ENCODE measurements at regions not wholly inside any gene's neighbourhood (a gene's known extent, or its start where the extent isn't known, plus 50 kb on each side); places are given as distances from the start of the nearest gene placed in this dataset.

GRCh38 chr2:103962670-103963069 is 891.2 kb upstream of the POU3F3 start:
- no peak overlapping the region for H3K4me2 ChIP-seq (ENCODE audit: low read depth, low read length)
- no peaks in the 10 kb centered on the region for H3K36me3 ChIP-seq (replicated peaks in 1 of 2; ENCODE audit: control insufficient read depth in 1 of 2, insufficient read depth in 2 of 2, low read length in 2 of 2)
- H4K20me1 ChIP-seq (ENCODE audit: insufficient read depth, low read length) = no peaks in the 10 kb centered on the region
- H2AFZ ChIP-seq (ENCODE audit: low read length) = no peak overlapping the region
- FAIRE-seq (no peak), DNase-seq (ENCODE audit: low spot score) (no peak), ATAC-seq (no peak)
- no peaks in the 10 kb centered on the region; a peak in 1 of 5 replicates for H3K27me3 ChIP-seq (ENCODE audit: control insufficient read depth in 1 of 2, insufficient read depth in 2 of 2, low read length in 2 of 2)
- H3K4me1 ChIP-seq (ENCODE audit: insufficient read depth, low read length) = no peaks in the 10 kb centered on the region
- BruUV-seq (replicated peaks) = no TSS peak
- in situ Hi-C loops (cut with HindIII; ENCODE audit: extremely low pct_ligation_motif_present, low pct_unique_long_range_greater_than_20kb) (no loop called here), intact Hi-C loops (cut with micrococcal nuclease; ENCODE audit: unreplicated experiment) (no loop called here)
- POLR2A ChIA-PET = no interaction called here
- H3K9ac ChIP-seq (ENCODE audit: insufficient read depth, low read depth, low read length) = no peak overlapping the region
- no peaks in the 10 kb centered on the region for H3K9me3 ChIP-seq (ENCODE audit: low read length)
- no peaks in the 10 kb centered on the region for H3K79me2 ChIP-seq (ENCODE audit: insufficient read depth, low read length)
- CTCF ChIA-PET (ENCODE audit: low intra/inter-chr PET ratio, low total read pairs) = no interaction called here
- 13% methylated on average over 4 of the region's 4 CpGs for WGBS (ENCODE audit: low lambda C conversion rate)
- H3K27ac ChIP-seq (ENCODE audit: extremely low read length, insufficient read depth, low read length) = no peak overlapping the region
- H3K4me3 ChIP-seq (replicated peaks in 1 of 3; ENCODE audit: insufficient read depth in 1 of 3, low read depth in 2 of 3, low read length in 3 of 3) = no peak overlapping the region
- TF ChIP-seq ZNF496 (CRISPR knock-in tag; IDR thresholded peaks at IDR 0.05; ENCODE audit: insufficient replicate concordance) (no peak), PAWR (CRISPR knock-in tag; IDR thresholded peaks at IDR 0.05; ENCODE audit: borderline replicate concordance) (no peak), CREB1 (IDR thresholded peaks at IDR 0.05) (peak; percentile 22; the same call in 1 of the 2 replicates), CREB1 (CRISPR knock-in tag; IDR thresholded peaks at IDR 0.05) (no peak), ZEB1 (IDR thresholded peaks at IDR 0.05; ENCODE audit: insufficient replicate concordance, low read depth) (no peak), ZNF766 (CRISPR knock-in tag; IDR thresholded peaks at IDR 0.05; ENCODE audit: borderline replicate concordance) (no peak)

GRCh38 chr2:103963146-103963725 is 890.7 kb upstream of the POU3F3 start:
- ChIA-PET POLR2A (no interaction called here), CTCF (ENCODE audit: low intra/inter-chr PET ratio, low total read pairs) (no interaction called here)
- H4K20me1 ChIP-seq (ENCODE audit: insufficient read depth, low read length) = no peaks in the 10 kb centered on the region
- no peaks in the 10 kb centered on the region for H3K36me3 ChIP-seq (replicated peaks in 1 of 2; ENCODE audit: control insufficient read depth in 1 of 2, insufficient read depth in 2 of 2, low read length in 2 of 2)
- no peak overlapping the region for H3K27ac ChIP-seq (ENCODE audit: extremely low read length, insufficient read depth, low read length)
- in situ Hi-C loops (cut with HindIII; ENCODE audit: extremely low pct_ligation_motif_present, low pct_unique_long_range_greater_than_20kb) = no loop called here
- ATAC-seq (no peak), FAIRE-seq (no peak), DNase-seq (ENCODE audit: low spot score) (peak; percentile 5)
- H3K4me2 ChIP-seq (ENCODE audit: low read depth, low read length) = no peak overlapping the region
- no peak overlapping the region for H3K9ac ChIP-seq (ENCODE audit: insufficient read depth, low read depth, low read length)
- H3K4me1 ChIP-seq (ENCODE audit: insufficient read depth, low read length) = no peaks in the 10 kb centered on the region
- H3K27me3 ChIP-seq (ENCODE audit: control insufficient read depth in 1 of 2, insufficient read depth in 2 of 2, low read length in 2 of 2) = no peaks in the 10 kb centered on the region; a peak in 1 of 5 replicates
- no peak overlapping the region for H3K4me3 ChIP-seq (replicated peaks in 1 of 3; ENCODE audit: insufficient read depth in 1 of 3, low read depth in 2 of 3, low read length in 3 of 3)
- no peaks in the 10 kb centered on the region for H3K79me2 ChIP-seq (ENCODE audit: insufficient read depth, low read length)
- no peaks in the 10 kb centered on the region for H3K9me3 ChIP-seq (ENCODE audit: low read length)
- H2AFZ ChIP-seq (ENCODE audit: low read length) = no peak overlapping the region
- intact Hi-C loops (cut with micrococcal nuclease; ENCODE audit: unreplicated experiment) = no loop called here
- 10% methylated on average over 5 of the region's 5 CpGs for WGBS (ENCODE audit: low lambda C conversion rate)
- BruUV-seq (replicated peaks) = no TSS peak
- no peak for TF ChIP-seq ZNF10 (CRISPR knock-in tag; IDR thresholded peaks at IDR 0.05; ENCODE audit: borderline replicate concordance, low read depth)
- TF ChIP-seq ZNF414 (CRISPR knock-in tag; IDR thresholded peaks at IDR 0.05) = no peak
- TF ChIP-seq YY1 (IDR thresholded peaks at IDR 0.05; ENCODE audit: insufficient read depth, insufficient replicate concordance, low read depth, low read length) = no peak
- no peak for TF ChIP-seq RXRA (CRISPR knock-in tag; IDR thresholded peaks at IDR 0.05)
- no peak for TF ChIP-seq KLF12 (CRISPR knock-in tag; IDR thresholded peaks at IDR 0.05; ENCODE audit: borderline replicate concordance)
- TF ChIP-seq IKZF4 (CRISPR knock-in tag; IDR thresholded peaks at IDR 0.05; ENCODE audit: borderline replicate concordance, low read depth, not compliant biosample characterization) = no peak
- TF ChIP-seq AFF4 (CRISPR knock-in tag; IDR thresholded peaks at IDR 0.05) = no peak
- TF ChIP-seq SP1 (IDR thresholded peaks at IDR 0.05) = no peak
- no peak for TF ChIP-seq SP1 (CRISPR knock-in tag; IDR thresholded peaks at IDR 0.05)

Measured in HepG2 (cell line).